Right hindlimb (tissue), 1 donor: ENCODE measurements at regions not wholly inside any gene's neighbourhood (a gene's known extent, or its start where the extent isn't known, plus 50 kb on each side); places are given as distances from the start of the nearest gene placed in this dataset.

Source experiments
- DNase-seq: peaks from one replicate; pipeline ENCODE4 v3.0.0-alpha.2; 2018

- DNase-seq, result no peak
These were observed 522.6 kb downstream of the BNC2 start for GRCh38 chr9:16347886-16348285.

GRCh38 chr9:16348531-16348930 is 521.9 kb downstream of the BNC2 start:
- no peak for DNase-seq

- no peak for DNase-seq
These were observed 518.2 kb downstream of the BNC2 start for GRCh38 chr9:16352251-16352650.

GRCh38 chr9:16352791-16353401 is 517.6 kb downstream of the BNC2 start:
- DNase-seq, result no peak

- no peak for DNase-seq
These were observed 514.2 kb downstream of the BNC2 start for GRCh38 chr9:16356196-16356765.

- no peak for DNase-seq
These were observed 512.6 kb downstream of the BNC2 start for GRCh38 chr9:16357828-16358227.

GRCh38 chr9:16358751-16359150 is 511.7 kb downstream of the BNC2 start:
- no peak for DNase-seq
